Astrocyte (in vitro differentiated cells and primary cell): ENCODE measurements at regions not wholly inside any gene's neighbourhood (a gene's known extent, or its start where the extent isn't known, plus 50 kb on each side); places are given as distances from the start of the nearest gene placed in this dataset.

Source experiments
- DNase-seq: peaks from one replicate; pipeline ENCODE4 v3.0.0-alpha.2; 2010; ENCODE audit warnings: low read depth
- FAIRE-seq: peaks from 2 replicates; lab custom pipeline; 2011; peaks lifted over from hg19 to GRCh38; lab: Jason Lieb, UNC
- H2AFZ ChIP-seq: 2 replicates; pipeline ENCODE4 v1.6.0; 2012; ENCODE audit warnings: low read depth, low read length, inconsistent platforms
- H3K27ac ChIP-seq: 2 replicates; pipeline ENCODE4 v1.5.1; 2011; ENCODE audit warnings: low read depth, low read length, inconsistent platforms
- H3K27me3 ChIP-seq: 2 replicates; pipeline ENCODE4 v1.6.0; 2011; ENCODE audit warnings: low read length, inconsistent platforms; ENCODE audit not compliant: insufficient read depth
- H3K36me3 ChIP-seq: 2 replicates; pipeline ENCODE4 v1.5.1; 2011; ENCODE audit warnings: low read length, inconsistent platforms; ENCODE audit not compliant: insufficient read depth
- H3K4me1 ChIP-seq: 2 replicates; pipeline ENCODE4 v1.5.1; 2011; ENCODE audit warnings: low read length, inconsistent platforms; ENCODE audit not compliant: insufficient read depth
- H3K4me2 ChIP-seq: 2 replicates; pipeline ENCODE4 v1.6.0; 2012; ENCODE audit warnings: low read length, inconsistent platforms
- H3K4me3 ChIP-seq: 2 replicates; pipeline ENCODE4 v1.5.1; 2011; ENCODE audit warnings: low read depth, mild to moderate bottlenecking, low read length, inconsistent platforms; ENCODE audit not compliant: insufficient read depth
- H3K79me2 ChIP-seq: 2 replicates; pipeline ENCODE4 v1.6.0; 2012; ENCODE audit warnings: mild to moderate bottlenecking, low read length, inconsistent platforms; ENCODE audit not compliant: insufficient read depth
- H3K9ac ChIP-seq: 2 replicates; pipeline ENCODE4 v1.6.0; 2012; ENCODE audit warnings: mild to moderate bottlenecking, low read length, inconsistent platforms
- H3K9me3 ChIP-seq: 2 replicates; pipeline ENCODE4 v1.5.1; 2012; ENCODE audit warnings: low read depth, mild to moderate bottlenecking, low read length, inconsistent platforms; ENCODE audit not compliant: insufficient read depth
- H4K20me1 ChIP-seq: 2 replicates; pipeline ENCODE4 v1.6.0; 2012; ENCODE audit warnings: low read length, inconsistent platforms; ENCODE audit not compliant: insufficient read depth
- H3K27ac Mint-ChIP-seq: one replicate; pipeline ENCODE4 v1.8.0; 2021; ENCODE audit warnings: mild to moderate bottlenecking, mixed read lengths; ENCODE audit not compliant: unreplicated experiment
- H3K27me3 Mint-ChIP-seq: one replicate; pipeline ENCODE4 v1.8.0; 2021; ENCODE audit warnings: low read depth, mixed read lengths; ENCODE audit not compliant: unreplicated experiment
- H3K36me3 Mint-ChIP-seq: one replicate; pipeline ENCODE4 v1.8.0; 2021; ENCODE audit warnings: low read depth, mixed read lengths; ENCODE audit not compliant: unreplicated experiment
- H3K4me1 Mint-ChIP-seq: one replicate; pipeline ENCODE4 v1.8.0; 2021; ENCODE audit warnings: low read depth, mixed read lengths; ENCODE audit not compliant: unreplicated experiment
- H3K4me3 Mint-ChIP-seq: one replicate; pipeline ENCODE4 v1.8.0; 2021; ENCODE audit warnings: mild to moderate bottlenecking, moderate library complexity, mixed read lengths; ENCODE audit not compliant: unreplicated experiment
- H3K9me3 Mint-ChIP-seq: one replicate; pipeline ENCODE4 v1.8.0; 2021; ENCODE audit warnings: mild to moderate bottlenecking, mixed read lengths; ENCODE audit not compliant: unreplicated experiment
- EZH2 ChIP-seq: IDR thresholded peaks from 2 replicates; pipeline ENCODE4 v1.6.1; 2012; ENCODE audit warnings: mild to moderate bottlenecking, low read length, inconsistent platforms; ENCODE audit not compliant: insufficient read depth
- TF ChIP-seq, protein P1 (sequence below): IDR thresholded peaks from 2 replicates; pipeline ENCODE4 v1.5.1; 2011; ENCODE audit warnings: low read depth, mild to moderate bottlenecking, inconsistent platforms, low read length, moderate library complexity; ENCODE audit not compliant: insufficient read depth

DNA sequence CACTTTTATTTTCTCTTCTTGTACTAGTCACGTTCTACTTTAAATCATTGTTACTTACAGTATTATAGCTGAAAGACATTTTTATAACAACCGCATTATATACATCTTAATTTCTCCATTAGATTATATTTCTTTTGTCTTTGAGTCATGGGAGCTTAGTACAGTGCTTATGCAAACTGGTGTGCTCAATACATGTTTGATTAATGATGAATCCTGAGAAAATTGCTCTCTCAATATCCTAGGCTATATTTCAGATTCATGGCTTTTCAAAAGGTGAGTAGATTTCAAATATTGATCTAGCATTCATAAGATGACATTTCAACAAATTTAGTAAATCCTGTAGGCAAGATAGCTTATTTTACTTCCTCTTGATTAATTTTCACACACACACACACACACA lies 102.2 kb upstream of the FST start:
- H3K9ac ChIP-seq: no peak overlapping the region
- TF ChIP-seq, protein P1, sequence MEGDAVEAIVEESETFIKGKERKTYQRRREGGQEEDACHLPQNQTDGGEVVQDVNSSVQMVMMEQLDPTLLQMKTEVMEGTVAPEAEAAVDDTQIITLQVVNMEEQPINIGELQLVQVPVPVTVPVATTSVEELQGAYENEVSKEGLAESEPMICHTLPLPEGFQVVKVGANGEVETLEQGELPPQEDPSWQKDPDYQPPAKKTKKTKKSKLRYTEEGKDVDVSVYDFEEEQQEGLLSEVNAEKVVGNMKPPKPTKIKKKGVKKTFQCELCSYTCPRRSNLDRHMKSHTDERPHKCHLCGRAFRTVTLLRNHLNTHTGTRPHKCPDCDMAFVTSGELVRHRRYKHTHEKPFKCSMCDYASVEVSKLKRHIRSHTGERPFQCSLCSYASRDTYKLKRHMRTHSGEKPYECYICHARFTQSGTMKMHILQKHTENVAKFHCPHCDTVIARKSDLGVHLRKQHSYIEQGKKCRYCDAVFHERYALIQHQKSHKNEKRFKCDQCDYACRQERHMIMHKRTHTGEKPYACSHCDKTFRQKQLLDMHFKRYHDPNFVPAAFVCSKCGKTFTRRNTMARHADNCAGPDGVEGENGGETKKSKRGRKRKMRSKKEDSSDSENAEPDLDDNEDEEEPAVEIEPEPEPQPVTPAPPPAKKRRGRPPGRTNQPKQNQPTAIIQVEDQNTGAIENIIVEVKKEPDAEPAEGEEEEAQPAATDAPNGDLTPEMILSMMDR: no peak
- no peak for TF ChIP-seq EZH2
- H3K4me1 ChIP-seq: peaks cover 7% of the 10 kb centered on the region
- H3K79me2 ChIP-seq: no peaks in the 10 kb centered on the region
- no peaks in the 10 kb centered on the region for H4K20me1 ChIP-seq
- no peaks in the 10 kb centered on the region for H3K36me3 Mint-ChIP-seq
- H3K27ac ChIP-seq: no peak overlapping the region
- DNase-seq: no peak
- no peaks in the 10 kb centered on the region for H3K9me3 ChIP-seq
- H3K4me1 Mint-ChIP-seq: peaks cover 14% of the 10 kb centered on the region
- no peaks in the 10 kb centered on the region for H3K9me3 Mint-ChIP-seq
- no peak overlapping the region for H3K27ac Mint-ChIP-seq
- FAIRE-seq: peak; percentile 20
- no peaks in the 10 kb centered on the region for H3K36me3 ChIP-seq
- no peak overlapping the region for H3K4me3 Mint-ChIP-seq
- H3K4me2 ChIP-seq: peak overlapping the region; percentile 38
- no peaks in the 10 kb centered on the region for H3K27me3 ChIP-seq
- no peak overlapping the region for H2AFZ ChIP-seq
- no peaks in the 10 kb centered on the region for H3K27me3 Mint-ChIP-seq
- H3K4me3 ChIP-seq: no peak overlapping the region

DNA sequence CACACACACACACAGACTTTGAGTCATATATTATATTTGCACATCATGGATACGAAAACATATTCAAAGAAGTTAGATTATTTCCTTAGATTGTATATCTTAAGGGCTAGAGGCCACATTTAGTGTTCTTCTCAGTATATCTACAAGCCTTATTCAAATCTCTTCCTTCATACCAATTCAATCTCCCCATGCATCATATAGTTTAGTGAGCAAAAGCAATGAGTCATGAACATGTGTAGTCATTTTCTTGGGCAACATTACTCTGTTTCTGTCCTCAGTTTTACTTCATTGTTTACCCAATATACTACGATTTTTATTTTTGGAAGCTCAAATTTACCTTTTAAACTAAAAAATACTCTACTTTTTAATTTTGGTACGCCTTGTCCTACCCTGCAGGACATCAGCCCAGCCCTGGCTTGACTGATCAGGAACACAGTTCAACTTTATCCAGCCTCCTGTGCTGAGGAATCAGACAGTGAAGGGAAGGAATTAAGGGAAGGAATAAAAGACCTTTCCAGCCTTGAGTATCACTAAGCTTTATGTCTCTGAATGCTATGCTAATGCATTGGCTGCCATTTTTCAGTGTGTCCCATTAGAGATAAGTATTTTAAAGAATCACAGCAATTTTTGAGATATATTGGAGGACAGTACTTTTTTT lies 101.7 kb upstream of the FST start:
- no peaks in the 10 kb centered on the region for H4K20me1 ChIP-seq
- H3K4me1 ChIP-seq: peaks cover 7% of the 10 kb centered on the region
- FAIRE-seq (peak; percentile 82), DNase-seq (peak; percentile 78)
- Mint-ChIP-seq H3K9me3 (peaks cover under 1% of the 10 kb centered on the region), H3K27me3 (no peaks in the 10 kb centered on the region), H3K27ac (peak overlapping the region; percentile 54), H3K4me1 (peaks cover 10% of the 10 kb centered on the region), H3K36me3 (no peaks in the 10 kb centered on the region), H3K4me3 (no peak overlapping the region)
- H3K4me2 ChIP-seq: peak overlapping the region; percentile 38
- no peaks in the 10 kb centered on the region for H3K79me2 ChIP-seq
- H3K4me3 ChIP-seq: no peak overlapping the region
- TF ChIP-seq, protein P1: no peak
- TF ChIP-seq EZH2: no peak
- no peaks in the 10 kb centered on the region for H3K27me3 ChIP-seq
- H2AFZ ChIP-seq: no peak overlapping the region
- peak overlapping the region; percentile 27 for H3K27ac ChIP-seq
- H3K9ac ChIP-seq: no peak overlapping the region
- no peaks in the 10 kb centered on the region for H3K9me3 ChIP-seq
- no peaks in the 10 kb centered on the region for H3K36me3 ChIP-seq

DNA sequence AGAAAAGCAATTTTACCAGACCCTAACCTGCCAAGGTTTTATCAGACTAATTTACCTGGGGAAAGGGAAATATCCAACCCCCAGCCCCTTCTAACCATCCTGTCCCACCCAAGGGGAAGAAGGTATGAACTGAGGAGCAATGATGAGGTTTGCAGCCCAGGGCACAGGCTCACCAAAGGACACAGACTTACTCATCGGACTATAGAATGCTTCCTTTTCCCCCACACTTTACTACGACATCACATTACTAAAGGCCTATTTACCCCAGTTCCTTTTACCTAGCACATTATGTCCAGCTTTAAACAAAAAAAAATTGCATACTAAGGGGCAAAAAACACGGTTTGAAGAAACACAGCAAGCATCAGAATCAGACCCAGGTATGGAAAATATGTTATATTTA lies 94.1 kb upstream of the FST start:
- no peaks in the 10 kb centered on the region for H3K4me1 Mint-ChIP-seq

More for the DNA sequence above, 94.1 kb upstream of the FST start:
- no peaks in the 10 kb centered on the region for H3K79me2 ChIP-seq
- H3K36me3 Mint-ChIP-seq: no peaks in the 10 kb centered on the region
- FAIRE-seq (no peak), DNase-seq (no peak)
- no peak overlapping the region for H3K4me3 Mint-ChIP-seq
- no peaks in the 10 kb centered on the region for H3K9me3 ChIP-seq
- no peak overlapping the region for H2AFZ ChIP-seq
- no peaks in the 10 kb centered on the region for H3K4me1 ChIP-seq
- H3K9me3 Mint-ChIP-seq: peaks cover 16% of the 10 kb centered on the region
- no peaks in the 10 kb centered on the region for H4K20me1 ChIP-seq
- H3K4me3 ChIP-seq: no peak overlapping the region
- no peak overlapping the region for H3K4me2 ChIP-seq
- H3K27ac ChIP-seq: no peak overlapping the region
- H3K27me3 Mint-ChIP-seq: no peaks in the 10 kb centered on the region
- H3K9ac ChIP-seq: no peak overlapping the region
- H3K27ac Mint-ChIP-seq: no peak overlapping the region
- H3K27me3 ChIP-seq: no peaks in the 10 kb centered on the region
- no peaks in the 10 kb centered on the region for H3K36me3 ChIP-seq
- TF ChIP-seq, protein P1: no peak
- TF ChIP-seq EZH2: no peak
